Loucy (cell line): ENCODE measurements at regions not wholly inside any gene's neighbourhood (a gene's known extent, or its start where the extent isn't known, plus 50 kb on each side); places are given as distances from the start of the nearest gene placed in this dataset.

ENCODE experiments used
- CTCF ChIP-seq: fragments of 200-600 bp; sonication (generic); conservative IDR thresholded peaks from 2 replicates; pipeline ENCODE4 v1.5.1; 2014; ENCODE audit warnings: mild to moderate bottlenecking, antibody characterized with exemption, low read length
- EZH2phosphoT487 ChIP-seq: fragments of 200-600 bp; IDR thresholded peaks from 2 replicates; pipeline ENCODE4 v1.6.1; 2018; ENCODE audit warnings: antibody characterized with exemption, mild to moderate bottlenecking, moderate library complexity, borderline replicate concordance

- TF ChIP-seq CTCF (no peak), EZH2phosphoT487 (no peak)
These were observed 372.6 kb upstream of the ATP11B start for GRCh38 chr3:182420741-182421140.
